Hematopoietic multipotent progenitor cell treated with erythropoietin and hydrocortisone succinate and interleukin-3 and kit ligand, for 4 days (in vitro differentiated cells): ENCODE measurements at regions not wholly inside any gene's neighbourhood (a gene's known extent, or its start where the extent isn't known, plus 50 kb on each side); places are given as distances from the start of the nearest gene placed in this dataset.

Source experiments
- DNase-seq: peaks from one replicate; pipeline ENCODE4 v3.0.0-alpha.2; 2015

- DNase-seq = peak; percentile 64
Measured at GRCh38 chr4:33060674-33061542, 2340.7 kb downstream of the PCDH7 start.

GRCh38 chr4:33061727-33062126 lies 2341.6 kb downstream of the PCDH7 start:
- DNase-seq = no peak

GRCh38 chr4:33062155-33062806 lies 2342.1 kb downstream of the PCDH7 start:
- DNase-seq = no peak

- DNase-seq = no peak
Measured at GRCh38 chr4:33063241-33063640, 2343.1 kb downstream of the PCDH7 start.

- no peak for DNase-seq
Measured at GRCh38 chr4:33064238-33064637, 2344.1 kb downstream of the PCDH7 start.

- no peak for DNase-seq
Measured at GRCh38 chr4:33065749-33066148, 2345.6 kb downstream of the PCDH7 start.

- no peak for DNase-seq
Measured at GRCh38 chr4:33067221-33067620, 2347.1 kb downstream of the PCDH7 start.

GRCh38 chr4:33068539-33068938 lies 2348.4 kb downstream of the PCDH7 start:
- no peak for DNase-seq

- no peak for DNase-seq
Measured at GRCh38 chr4:33071535-33071934, 2351.4 kb downstream of the PCDH7 start.

GRCh38 chr4:33072298-33073089 lies 2352.3 kb downstream of the PCDH7 start:
- no peak for DNase-seq

- no peak for DNase-seq
Measured at GRCh38 chr4:33073811-33074210, 2353.6 kb downstream of the PCDH7 start.

GRCh38 chr4:33078145-33078544 lies 2358.0 kb downstream of the PCDH7 start:
- DNase-seq = no peak

- no peak for DNase-seq
Measured at GRCh38 chr4:33080275-33080674, 2360.1 kb downstream of the PCDH7 start.

GRCh38 chr4:33085709-33086108 lies 2365.5 kb downstream of the PCDH7 start:
- no peak for DNase-seq

GRCh38 chr4:33086331-33086925 lies 2366.3 kb downstream of the PCDH7 start:
- no peak for DNase-seq

GRCh38 chr4:33088713-33089112 lies 2368.5 kb downstream of the PCDH7 start:
- no peak for DNase-seq

GRCh38 chr4:33090910-33091309 lies 2370.7 kb downstream of the PCDH7 start:
- no peak for DNase-seq

- no peak for DNase-seq
Measured at GRCh38 chr4:33091961-33092360, 2371.8 kb downstream of the PCDH7 start.

- no peak for DNase-seq
Measured at GRCh38 chr4:33104273-33104672, 2384.1 kb downstream of the PCDH7 start.

GRCh38 chr4:33107814-33108213 lies 2387.6 kb downstream of the PCDH7 start:
- no peak for DNase-seq

GRCh38 chr4:33111117-33111516 lies 2390.9 kb downstream of the PCDH7 start:
- DNase-seq = no peak

- no peak for DNase-seq
Measured at GRCh38 chr4:33116871-33117270, 2396.7 kb downstream of the PCDH7 start.

GRCh38 chr4:33126002-33126401 lies 2405.8 kb downstream of the PCDH7 start:
- DNase-seq = no peak
